GM21367 (cell line): ENCODE measurements at regions not wholly inside any gene's neighbourhood (a gene's known extent, or its start where the extent isn't known, plus 50 kb on each side); places are given as distances from the start of the nearest gene placed in this dataset.

Experiments
- ATAC-seq: cut with Tn5 transposase; IDR thresholded peaks from one replicate; pipeline ENCODE4 v1.9.1; 2021; ENCODE audit not compliant: unreplicated experiment

DNA sequence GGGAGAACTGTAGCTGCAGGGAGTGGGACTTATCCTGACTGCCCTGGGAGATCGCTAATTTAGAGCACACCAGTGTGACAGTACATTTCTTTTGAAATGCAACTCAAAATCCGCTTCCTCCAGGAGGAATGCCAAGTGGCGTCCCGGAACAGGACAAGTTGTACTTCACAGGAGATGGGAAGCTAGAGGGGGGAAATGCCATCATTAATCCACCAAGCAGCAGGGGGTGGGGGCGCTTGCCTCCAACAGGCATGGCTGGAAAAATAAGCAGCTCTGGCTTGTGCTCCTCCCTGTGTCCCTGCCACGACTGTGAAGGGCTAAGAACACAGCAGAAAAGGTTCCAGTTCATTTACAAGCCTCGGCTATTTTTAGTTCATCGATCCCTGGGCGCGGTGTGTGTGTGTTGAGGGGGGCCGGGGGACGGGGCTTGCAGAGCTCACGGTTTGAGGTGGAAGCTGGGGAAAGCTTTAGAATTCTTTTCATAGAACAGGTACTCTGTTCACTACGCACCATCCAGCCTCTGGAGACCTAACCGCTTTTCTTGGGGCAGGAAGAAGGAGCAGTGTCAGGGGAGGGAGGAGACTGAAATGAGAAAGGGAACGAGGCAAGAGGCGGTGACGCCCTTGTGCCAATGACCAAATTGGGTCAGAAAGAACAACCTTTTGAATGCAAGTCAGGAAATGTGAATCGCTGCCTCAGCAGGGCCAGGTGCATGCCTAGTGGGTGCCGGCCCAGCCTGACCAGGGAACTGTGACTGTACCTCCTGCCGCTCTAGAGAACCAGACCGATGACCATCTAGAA, 51.8 kb upstream of the DGKG start:
- peak; percentile 58 for ATAC-seq

DNA sequence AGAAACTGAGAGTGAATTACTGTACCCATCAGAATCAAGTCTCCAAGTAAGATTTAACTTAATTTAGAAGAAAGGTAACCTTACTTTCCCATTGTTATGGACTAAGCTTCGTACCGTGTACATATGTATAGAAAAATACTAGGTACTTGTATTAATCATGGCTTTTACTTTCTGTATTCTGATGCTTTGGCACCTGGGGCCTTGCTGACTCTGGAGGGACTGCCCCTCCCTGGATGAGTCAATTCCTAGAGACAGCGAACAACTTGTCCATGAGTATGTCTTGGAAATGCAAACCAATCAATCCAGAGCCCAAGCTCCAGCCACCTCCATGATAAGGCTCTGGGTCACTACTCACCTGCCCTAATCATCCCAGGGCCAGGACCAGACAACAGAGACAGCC, 50.0 kb upstream of the DGKG start:
- no peak for ATAC-seq
